Dedifferentiated amniotic fluid mesenchymal stem cell (primary cell): ENCODE measurements at regions not wholly inside any gene's neighbourhood (a gene's known extent, or its start where the extent isn't known, plus 50 kb on each side); places are given as distances from the start of the nearest gene placed in this dataset.
"Not testable (repeated sequence)": the region's sequence is repeated elsewhere in the genome, so short reads cannot be mapped to it uniquely, and the experiment has no call there.

Experiments used
- DNase-seq: peaks from one replicate; pipeline ENCODE4 v3.0.0-alpha.2; 2016; ENCODE audit errors: extremely low spot score

DNA sequence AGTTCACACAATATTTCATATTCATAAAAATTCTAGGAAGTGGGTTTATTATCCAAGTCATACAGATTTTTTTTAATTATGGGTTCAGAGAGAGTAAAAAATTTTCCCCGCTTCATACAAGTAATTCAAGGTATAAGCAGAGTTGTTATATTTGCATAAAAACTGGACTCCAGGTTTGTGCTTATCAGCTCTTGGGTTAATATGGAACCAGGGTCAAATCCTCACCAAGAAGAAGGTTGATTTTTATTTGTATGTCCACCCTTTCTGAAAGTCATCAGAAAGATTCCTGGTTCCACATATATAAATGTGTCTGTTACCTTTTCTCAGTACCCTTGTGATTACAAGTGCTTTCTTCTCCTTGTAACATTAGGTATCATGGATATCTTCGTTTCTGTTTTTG, 143.8 kb upstream of the PKN2 start:
- no peak for DNase-seq

DNA sequence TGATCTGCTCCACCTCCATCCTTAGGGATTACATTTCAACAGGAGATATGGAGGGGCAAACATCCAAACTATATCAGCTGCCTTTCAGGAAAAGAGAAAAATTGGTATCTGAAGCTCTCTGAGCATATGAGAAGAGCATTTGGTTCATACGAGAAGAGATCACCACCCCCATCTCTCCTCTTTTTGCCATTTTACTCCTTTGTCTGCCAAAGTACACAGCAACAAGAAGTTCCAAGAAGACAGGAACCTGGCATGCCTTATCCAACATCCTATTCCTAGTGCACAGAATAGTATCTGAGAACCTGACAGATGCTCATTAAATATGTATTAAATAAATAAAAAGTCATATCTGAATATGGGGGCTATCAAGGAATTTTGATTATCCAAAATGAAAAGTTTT, 142.5 kb upstream of the PKN2 start:
- DNase-seq: no peak

DNA sequence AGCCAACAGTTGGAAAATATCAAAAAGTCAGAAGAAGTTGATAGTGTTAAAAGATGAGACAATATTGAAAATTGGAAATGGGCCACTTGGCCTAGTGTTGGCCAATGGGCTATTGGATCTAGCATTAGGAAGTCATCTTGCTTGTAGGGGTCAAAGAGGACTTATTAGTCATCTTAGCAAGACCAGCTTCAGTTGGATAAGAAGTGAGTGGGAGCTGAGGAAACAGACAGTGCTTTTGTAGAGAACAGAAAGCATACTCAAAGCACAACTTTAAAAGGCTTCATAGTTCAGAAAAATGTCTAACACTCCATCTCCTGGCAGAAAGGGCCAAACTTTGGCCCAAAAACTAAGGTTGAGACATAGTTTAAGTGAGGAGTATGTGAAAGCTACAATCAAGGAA, 139.9 kb upstream of the PKN2 start:
- no peak for DNase-seq

DNA sequence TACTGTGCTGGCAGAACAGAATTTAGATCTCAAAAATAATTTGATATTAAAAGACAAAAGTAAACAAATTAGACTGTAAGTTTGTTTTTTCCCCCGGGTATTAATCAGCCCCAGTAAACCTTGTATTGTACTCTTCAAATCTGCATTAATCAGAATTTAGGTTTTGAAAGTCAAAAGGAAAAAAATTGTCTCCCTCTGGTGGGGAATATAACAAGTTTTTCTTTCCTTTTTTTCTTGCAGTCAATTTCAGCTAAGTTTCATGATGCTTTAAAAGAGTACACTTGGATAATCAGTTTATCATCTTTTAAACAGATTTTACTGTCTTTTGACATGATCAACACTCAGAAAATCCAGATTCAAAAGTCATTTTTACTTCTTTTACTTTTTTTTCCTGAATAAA, 134.5 kb upstream of the PKN2 start:
- no peak for DNase-seq

DNA sequence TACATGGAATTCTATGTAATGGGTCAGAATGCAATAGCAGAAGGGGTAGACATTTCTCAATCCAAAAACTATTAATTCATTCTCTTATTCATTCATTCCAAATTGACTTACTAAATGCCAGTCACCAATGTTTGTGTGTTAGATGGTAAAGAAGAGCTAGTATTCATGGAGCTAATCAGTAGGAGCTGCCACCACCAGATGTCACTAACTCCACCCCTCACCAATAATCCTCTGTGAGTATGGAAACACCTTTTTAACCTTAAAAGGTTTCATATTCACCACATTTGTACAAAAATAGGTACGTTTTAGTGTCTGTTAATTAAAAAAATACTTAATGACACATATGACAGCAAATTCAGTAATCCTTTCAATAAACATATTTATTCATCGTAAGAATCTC, 131.8 kb upstream of the PKN2 start:
- DNase-seq: no peak

DNA sequence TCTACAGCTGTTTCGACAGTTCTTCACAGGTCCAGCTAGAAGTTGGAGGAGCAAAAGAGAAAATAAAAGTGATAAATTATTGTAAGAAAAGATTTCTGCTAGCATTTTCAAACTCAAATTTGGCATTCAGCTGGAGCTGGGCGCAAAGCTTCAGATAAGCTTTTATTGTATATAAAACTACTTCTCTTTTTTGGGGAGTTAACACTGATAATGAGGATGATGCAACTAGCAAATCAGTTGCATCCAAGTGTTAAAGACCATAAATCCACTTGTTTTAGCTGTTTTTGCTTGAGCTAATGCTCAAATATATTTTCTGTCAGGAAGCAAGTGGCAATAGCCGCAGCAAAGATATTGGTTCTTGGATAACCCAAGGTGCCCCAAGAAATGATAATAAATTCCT, 127.1 kb upstream of the PKN2 start:
- no peak for DNase-seq

DNA sequence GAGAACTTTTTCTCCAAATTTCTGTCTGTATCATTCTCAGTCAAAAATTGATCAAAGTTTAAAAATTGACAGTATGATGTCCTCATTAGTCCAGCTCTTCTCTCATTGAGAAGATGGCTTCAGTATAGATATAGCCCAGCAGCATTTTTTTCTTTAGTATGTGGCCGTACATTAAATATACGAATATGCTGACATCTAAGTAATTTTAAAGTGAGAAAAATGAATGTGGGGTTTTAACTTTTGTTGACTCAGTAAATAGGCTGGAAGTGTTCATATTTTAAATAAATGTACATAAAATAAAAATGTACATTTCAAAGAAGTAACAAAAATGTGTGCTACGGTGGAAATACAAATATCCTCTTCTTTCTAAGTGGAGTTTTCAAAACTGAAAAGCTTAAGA, 123.5 kb upstream of the PKN2 start:
- DNase-seq: no peak

DNA sequence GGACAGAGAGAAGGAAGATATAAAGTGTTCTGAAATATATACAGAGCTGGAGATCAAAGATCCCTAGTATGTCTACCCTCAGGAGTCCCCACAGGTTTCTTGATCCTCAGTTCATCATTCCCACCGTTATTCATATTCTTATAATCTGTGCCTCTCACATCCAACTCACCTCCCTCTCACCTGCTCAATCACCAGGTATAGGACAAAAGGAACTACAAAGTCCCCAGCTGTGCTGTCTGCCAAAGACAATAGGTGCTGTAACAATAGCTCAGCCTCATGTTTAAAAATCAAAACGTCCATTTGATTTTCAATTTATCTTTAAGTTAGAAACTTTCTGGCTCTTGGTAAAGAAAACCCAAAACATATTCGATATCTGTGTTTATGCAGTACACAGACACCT, 121.1 kb upstream of the PKN2 start:
- no peak for DNase-seq

DNA sequence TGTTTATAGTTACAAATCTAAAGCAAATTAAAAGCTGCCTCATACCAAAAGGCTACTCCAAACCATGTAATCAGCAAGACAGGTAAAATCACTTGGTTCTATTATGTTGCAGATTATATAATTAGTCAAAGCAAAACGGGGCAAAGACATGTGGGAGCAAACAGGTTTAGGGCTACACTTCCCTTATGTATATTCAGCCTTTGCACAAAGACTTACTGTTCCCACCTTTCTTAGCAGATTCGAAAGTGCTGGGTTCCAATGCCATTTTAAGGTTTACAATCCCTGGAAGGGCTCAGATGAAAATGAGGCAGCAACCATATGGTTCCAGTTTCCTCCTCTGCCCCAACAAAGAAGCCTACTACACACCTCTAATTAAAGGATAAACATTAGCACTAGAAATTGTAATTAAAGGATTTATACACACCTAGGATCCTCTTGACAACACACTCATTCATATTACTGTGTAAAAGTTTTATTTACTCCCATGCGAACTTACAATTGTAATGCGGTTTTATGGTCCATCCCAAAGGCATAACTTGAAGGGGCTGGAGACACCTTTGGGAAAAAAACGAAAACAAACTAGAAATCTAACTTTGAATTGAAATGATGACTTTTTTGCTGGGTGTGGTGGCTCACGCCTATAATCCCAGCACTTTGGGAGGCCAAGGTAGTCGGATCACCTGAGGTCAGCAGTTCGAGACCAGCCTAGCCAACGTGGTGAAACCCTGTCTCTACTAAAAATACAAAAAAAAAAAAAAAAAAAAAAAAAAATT, 117.3 kb upstream of the PKN2 start:
- no peak for DNase-seq

DNA sequence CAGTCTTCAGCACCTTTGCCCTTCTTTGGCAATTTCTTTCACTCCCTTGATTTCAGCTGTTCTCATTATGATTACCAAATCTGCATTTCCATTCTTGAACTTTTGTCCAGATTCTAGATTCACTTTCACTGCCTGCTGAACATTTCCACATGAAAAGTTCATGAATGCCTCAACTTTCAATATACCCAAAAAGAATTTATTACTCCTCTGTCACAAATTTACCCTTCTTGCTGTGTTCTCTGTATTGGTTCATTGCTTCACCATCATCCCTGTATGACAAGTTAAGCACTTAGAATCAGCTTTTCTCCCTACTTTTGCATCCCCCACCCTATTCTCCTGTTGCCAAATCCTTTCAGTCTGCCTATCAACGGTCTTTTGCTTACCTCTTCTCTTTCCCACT, 112.6 kb upstream of the PKN2 start:
- DNase-seq: no peak

DNA sequence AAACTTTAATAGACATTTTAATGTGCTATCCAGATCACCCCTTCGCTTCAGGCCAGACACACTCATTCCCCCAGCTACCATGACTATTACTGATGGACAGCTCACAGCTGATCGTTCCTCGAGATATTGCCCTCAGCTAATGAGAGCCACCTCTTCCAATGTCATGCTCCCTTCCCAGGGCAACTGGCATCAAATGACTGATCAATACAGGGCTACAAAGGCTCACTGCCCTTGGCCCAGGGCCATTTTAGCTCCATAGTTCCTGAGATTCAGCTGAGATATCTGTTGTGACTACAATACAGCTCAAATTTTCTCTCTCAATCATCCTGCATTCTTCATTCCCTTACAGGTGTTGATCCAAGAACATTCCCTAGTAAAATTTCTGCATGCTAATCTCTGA, 104.5 kb upstream of the PKN2 start:
- no peak for DNase-seq

DNA sequence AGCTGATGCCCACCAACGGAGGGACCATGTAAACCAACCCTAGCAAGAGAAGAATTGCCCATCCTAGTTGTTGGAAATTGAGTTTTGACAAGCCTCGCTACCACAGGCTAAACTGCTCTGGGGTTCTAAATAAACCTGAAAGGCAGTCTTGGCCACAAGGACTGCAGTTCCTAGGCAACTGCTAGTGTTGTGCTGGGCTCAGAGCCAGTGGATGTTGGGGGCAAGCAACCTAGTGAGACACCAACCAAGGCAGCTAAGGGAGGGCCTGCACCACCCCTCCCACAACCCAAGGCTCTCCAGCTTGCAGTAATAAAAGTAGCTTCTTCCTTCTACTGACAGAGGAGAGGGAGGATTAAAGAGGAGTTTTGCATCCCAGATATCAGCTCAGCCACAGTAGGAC, 102.4 kb upstream of the PKN2 start:
- DNase-seq: no peak

DNA sequence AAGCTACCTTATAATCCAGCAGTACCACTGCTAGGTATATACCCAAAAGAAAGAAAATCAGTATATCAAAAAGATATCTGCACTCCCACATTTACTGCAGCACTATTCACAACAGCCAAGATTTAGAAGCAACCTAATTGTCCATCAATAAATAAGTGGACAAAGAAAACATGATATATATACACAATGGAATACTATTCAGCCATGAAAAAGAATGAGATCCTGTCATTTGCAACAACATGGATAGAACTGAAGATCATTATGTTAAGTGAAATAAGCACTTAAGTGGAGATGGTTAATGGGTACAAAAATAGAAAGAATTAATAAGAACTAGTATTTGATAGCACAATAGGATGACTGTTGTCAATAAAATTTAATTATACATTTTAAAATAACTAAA, 90.7 kb upstream of the PKN2 start:
- DNase-seq: no peak

DNA sequence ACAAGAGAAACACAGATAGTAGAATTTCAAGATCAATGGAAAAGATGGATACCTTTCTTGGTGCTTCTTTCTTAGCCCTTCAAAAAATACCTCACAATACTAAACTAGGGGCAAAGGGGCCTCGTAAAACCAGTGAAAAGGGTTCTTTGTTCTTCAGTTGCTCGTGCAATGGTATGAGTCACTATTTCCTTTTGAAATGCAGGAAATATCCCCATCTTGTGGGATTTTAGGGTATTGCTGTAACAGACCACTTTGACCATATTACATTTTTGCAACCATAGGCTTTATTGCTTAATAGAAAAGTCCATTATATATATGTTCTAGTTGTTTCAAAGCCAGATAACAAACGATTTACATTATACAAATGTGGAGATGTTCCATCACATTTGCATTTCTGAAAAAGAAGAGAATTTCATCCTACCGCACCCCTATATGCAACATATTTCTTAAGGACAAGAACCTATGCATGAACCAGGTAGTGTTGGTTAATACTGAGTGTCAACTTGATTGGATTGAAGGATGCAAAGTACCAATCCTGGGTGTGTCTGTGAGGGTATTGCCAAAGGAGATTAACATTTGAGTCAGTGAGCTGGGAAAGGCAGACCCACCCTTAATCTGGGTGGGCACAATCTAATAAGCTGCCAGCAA, 88.6 kb upstream of the PKN2 start:
- DNase-seq: no peak

DNA sequence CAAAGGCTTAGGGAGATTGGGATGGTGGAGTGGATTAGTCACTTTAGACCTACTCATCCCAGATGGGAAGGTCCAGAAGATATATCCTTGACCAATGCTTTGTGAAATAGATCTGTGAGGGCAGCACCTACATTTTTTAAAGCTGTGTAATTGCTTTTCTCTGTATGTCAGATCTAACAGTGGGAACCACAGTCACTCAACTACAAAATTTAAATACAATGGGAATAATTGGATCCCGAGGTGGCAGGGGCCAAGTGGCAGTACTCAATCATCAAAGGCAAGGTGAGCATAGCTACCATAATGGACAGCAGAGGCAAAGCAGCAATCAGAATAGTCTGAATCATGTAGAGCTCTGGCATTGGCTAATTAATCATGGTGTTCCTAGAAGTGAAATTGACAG, 86.1 kb upstream of the PKN2 start:
- DNase-seq: not testable (repeated sequence)

DNA sequence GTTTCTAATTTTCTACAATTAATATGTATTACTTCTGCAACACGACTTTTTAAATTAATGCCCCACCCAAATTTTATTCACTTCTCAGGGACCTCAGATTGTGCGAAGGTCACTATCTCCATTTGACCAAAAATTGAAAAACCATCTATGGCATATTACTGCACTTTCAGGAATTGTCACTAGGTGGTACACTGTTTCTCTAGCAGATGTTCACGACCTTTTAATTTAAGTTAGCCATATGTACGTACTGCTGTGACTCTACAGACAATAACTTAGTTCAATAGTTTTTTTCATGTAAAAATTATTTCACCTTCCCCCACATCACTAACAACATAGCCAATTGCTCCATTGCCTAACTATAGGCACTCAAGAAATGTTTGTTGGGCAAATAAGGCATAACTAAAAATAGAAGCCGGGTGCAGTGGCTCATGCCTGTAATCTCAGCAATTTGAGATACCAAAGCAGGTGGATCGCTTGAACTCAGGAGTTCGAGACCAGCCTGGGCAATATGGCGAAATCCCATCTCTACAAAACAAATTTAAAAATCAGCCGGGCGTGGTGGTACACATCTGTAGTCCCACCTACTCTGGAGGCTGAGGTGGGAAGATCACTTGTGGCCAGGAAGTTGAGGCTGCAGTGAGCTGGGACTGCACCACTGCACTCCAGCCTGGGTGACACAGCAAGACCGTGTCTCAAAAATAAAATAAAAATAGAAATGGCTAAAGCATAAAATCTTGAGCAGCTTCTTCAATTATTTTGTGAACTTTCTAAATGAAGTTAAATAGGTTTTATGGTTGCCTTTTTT, 75.7 kb upstream of the PKN2 start:
- peak; percentile 22 for DNase-seq

DNA sequence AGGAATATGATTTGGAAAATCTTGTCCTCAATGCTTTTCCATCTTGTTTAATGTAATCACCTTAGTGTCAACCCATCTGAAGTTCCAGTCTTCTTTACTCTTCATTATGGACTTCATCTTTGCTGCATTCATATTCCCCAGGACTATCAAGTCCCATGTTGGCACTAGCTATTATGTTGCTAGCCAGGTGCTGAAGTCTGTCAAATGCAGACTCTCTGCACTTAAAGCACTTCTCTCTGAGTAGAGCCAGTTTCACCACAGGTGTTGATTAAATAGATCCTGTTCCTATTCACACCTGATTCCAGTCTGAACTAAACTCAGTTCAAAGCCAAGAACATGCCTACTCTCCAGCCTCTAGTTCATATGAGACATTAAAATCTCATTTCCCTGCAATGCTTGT, 75.0 kb upstream of the PKN2 start:
- DNase-seq: no peak

DNA sequence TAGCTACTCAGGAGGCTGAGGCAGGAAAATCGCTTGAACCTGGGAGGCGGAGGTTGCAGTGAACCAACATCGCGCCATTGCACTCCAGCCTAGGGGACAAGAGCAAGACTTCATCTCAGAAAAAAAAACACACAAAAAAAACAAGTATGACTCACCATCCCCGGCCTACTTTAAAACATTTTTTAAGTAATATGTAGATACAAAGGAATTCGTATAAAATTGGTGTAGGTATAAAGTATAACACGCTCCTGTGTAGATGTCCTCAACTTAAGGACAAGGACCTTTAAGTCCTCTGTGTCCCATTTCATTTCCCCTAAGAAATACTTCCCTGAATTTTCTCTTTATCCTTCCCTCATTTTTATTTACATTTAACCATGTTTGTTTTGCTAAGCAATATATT, 73.4 kb upstream of the PKN2 start:
- DNase-seq: no peak

DNA sequence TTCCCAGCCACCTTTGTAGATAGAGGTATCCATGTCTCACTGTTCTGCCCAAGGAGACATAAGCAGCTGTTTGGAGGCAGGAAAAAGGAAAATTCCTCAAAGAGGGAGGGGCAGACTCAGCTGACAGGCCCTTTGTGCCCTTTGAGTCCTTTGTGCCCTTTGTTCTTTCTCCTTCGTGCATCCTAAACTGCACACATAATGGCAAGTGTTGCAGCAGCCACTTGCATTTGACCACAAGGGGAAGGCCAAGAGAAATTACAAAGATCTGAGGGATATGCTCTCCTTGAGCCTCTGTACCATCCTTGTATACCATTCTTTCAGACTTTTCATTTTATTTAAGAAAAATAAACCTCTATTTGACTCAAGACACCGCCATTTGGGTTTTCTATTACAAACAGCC, 71.8 kb upstream of the PKN2 start:
- DNase-seq: no peak

DNA sequence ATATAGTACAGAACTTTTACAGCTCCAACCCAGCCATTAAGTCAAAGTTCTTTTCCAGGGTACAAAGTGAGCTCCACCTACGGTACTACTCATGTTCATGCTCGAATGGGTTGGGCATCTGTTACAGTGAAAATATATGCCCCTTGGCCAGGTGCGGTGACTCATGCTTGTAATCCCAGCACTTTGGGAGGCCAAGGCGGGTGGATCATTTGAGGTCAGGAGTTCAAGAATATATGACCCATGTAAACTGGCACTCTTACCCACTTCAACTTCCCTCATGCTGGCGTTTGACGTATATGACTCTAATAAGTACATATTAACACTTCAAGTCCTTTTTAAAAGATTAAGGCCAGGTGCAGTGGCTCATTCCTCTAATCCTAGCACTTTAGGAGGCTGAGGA, 71.3 kb upstream of the PKN2 start:
- DNase-seq: no peak

DNA sequence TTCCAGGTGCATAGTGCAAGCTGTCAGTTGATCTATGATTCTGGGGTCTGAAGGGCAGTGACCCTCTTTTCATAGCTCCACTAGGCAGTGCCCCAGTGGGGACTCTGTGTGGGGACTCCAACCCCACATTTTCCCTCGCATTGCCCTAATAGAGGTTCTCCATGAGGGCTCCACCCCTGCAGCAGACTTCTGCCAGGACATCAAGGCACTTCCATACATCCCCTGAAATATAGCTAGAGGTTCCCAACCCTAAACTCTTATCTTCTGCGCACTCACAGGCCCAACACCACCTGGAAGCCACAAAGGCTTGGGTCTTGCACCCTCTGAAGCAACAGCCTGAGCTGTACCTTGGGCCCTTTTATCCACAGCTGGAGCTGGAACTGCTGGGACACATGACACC, 65.7 kb upstream of the PKN2 start:
- DNase-seq: no peak

DNA sequence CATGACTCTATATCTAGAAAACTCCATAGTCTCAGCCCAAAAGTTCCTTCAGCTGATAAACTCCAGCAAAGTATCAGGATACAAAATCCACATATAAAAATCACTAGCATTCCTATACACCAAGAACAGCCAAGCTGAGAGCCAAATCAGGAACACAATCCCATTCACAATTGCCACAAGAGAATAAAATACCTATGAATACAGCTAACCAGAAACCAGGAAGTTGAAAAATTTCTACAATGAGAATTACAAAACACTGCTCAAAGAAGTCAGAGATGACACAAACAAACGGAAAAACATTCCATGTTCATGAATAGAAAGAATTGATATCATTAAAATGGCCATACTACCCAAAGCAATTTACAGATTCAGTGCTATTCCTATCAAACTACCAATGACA, 61.0 kb upstream of the PKN2 start:
- DNase-seq: not testable (repeated sequence)
